Panc1 (cell line): ENCODE measurements at regions not wholly inside any gene's neighbourhood (a gene's known extent, or its start where the extent isn't known, plus 50 kb on each side); places are given as distances from the start of the nearest gene placed in this dataset.

Experiments
- SIN3A ChIP-seq: IDR thresholded peaks from 2 replicates; pipeline ENCODE4 v1.6.1; 2012; ENCODE audit warnings: low read depth, mild to moderate bottlenecking, low read length, moderate library complexity, borderline replicate concordance; ENCODE audit not compliant: insufficient read depth
- TF ChIP-seq, protein P1 (sequence below): fragments of 450-650 bp; IDR thresholded peaks from 2 replicates; pipeline ENCODE4 v1.5.1; 2017; ENCODE audit warnings: mild to moderate bottlenecking

GRCh38 chr12:45637706-45638105 is 91.8 kb upstream of the ARID2 start:
- TF ChIP-seq, protein P1, sequence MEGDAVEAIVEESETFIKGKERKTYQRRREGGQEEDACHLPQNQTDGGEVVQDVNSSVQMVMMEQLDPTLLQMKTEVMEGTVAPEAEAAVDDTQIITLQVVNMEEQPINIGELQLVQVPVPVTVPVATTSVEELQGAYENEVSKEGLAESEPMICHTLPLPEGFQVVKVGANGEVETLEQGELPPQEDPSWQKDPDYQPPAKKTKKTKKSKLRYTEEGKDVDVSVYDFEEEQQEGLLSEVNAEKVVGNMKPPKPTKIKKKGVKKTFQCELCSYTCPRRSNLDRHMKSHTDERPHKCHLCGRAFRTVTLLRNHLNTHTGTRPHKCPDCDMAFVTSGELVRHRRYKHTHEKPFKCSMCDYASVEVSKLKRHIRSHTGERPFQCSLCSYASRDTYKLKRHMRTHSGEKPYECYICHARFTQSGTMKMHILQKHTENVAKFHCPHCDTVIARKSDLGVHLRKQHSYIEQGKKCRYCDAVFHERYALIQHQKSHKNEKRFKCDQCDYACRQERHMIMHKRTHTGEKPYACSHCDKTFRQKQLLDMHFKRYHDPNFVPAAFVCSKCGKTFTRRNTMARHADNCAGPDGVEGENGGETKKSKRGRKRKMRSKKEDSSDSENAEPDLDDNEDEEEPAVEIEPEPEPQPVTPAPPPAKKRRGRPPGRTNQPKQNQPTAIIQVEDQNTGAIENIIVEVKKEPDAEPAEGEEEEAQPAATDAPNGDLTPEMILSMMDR: no peak
- no peak for TF ChIP-seq SIN3A
